ENCODE measurements at regions not wholly inside any gene's neighbourhood (a gene's known extent, or its start where the extent isn't known, plus 50 kb on each side); places are given as distances from the start of the nearest gene placed in this dataset.

DNA sequence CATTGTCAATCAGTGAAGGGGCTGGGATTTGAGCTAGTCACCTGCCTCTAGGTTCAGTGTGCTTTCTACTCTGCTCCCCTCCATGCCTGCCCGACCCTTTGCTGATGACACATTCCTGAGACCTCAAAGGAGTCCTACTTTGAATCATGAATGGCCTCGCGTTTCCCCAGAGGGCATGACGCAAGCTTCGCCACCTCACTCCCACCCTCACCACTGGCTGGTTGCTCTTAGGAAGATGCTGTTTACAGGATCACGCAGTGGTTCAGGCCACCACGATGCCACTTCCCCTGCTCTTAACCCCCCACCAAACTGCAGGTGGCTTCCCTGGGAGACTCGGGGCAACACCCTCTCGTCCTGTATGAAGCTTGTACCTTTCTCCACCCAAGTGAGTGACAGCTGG, 62.9 kb upstream of the B3GAT1 start:
- DNase-seq (no peak), ATAC-seq (no peak)
- in situ Hi-C loops (cut with MboI; ENCODE audit: low sequenced_read_pairs in 4 of 4) = no loop called here
- Histone ChIP-seq H3K27ac (no peak overlapping the region), H3K4me1 (no peaks in the 10 kb centered on the region), H3K27me3 (peaks cover 0 to 18% (median 0%) of the 10 kb centered on the region in 3 donors), H3K4me3 (no peak overlapping the region), H3K9me3 (no peaks in the 10 kb centered on the region), H3K36me3 (no peaks in the 10 kb centered on the region)
- intact Hi-C loops (cut with DNase I; ENCODE audit: low total_unique reads) = no loop called here
- no peak for TF ChIP-seq POLR2A (IDR thresholded peaks at IDR 0.05)
- TF ChIP-seq, protein P1, sequence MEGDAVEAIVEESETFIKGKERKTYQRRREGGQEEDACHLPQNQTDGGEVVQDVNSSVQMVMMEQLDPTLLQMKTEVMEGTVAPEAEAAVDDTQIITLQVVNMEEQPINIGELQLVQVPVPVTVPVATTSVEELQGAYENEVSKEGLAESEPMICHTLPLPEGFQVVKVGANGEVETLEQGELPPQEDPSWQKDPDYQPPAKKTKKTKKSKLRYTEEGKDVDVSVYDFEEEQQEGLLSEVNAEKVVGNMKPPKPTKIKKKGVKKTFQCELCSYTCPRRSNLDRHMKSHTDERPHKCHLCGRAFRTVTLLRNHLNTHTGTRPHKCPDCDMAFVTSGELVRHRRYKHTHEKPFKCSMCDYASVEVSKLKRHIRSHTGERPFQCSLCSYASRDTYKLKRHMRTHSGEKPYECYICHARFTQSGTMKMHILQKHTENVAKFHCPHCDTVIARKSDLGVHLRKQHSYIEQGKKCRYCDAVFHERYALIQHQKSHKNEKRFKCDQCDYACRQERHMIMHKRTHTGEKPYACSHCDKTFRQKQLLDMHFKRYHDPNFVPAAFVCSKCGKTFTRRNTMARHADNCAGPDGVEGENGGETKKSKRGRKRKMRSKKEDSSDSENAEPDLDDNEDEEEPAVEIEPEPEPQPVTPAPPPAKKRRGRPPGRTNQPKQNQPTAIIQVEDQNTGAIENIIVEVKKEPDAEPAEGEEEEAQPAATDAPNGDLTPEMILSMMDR (IDR thresholded peaks at IDR 0.05 in 4 of 5, conservative IDR thresholded peaks at IDR 0.05 in 1 of 5) = no peak

DNA sequence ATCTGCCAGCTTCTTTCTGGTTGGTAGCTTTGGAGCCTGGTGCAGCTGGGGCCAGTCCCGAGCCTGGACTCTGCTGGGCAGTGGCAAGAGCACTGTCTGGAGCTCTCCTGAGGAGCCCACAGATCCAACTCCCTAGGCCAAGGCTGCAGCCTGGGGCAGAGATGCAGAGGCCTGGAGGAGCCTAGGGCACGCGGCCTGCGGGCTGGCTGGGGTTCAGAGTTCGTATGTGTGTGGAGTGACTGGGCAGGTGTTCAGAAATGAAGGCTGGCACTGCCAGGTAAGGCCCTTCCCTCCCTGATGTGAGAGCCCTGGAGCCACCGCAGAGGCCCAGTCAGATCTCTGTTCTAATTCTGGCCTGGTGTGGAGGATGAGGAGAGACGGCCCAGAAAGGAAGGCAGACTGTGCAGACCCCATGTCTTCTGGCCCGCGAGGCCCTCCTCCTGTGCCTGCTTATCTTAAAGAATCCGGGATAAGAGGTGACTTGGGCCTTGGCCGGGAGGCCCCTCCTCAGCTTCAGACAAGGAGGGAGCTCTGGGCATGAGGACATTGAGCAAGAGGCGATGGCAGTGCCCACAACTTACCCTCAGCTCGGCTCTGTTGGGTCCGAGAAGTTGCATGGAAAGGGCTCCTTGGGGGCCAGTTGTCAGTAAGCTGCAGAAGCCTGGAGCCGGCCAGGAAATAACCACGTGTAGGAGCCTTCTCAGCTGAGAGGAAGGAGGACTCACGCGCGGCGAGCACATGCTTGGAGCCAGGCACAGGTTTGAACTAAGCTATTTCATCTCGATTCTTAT, 62.2 kb upstream of the B3GAT1 start:
- ATAC-seq = no peak
- in situ Hi-C loops (cut with MboI; ENCODE audit: low sequenced_read_pairs in 4 of 4) (no loop called here), intact Hi-C loops (cut with DNase I; ENCODE audit: low total_unique reads) (no loop called here)

DNA sequence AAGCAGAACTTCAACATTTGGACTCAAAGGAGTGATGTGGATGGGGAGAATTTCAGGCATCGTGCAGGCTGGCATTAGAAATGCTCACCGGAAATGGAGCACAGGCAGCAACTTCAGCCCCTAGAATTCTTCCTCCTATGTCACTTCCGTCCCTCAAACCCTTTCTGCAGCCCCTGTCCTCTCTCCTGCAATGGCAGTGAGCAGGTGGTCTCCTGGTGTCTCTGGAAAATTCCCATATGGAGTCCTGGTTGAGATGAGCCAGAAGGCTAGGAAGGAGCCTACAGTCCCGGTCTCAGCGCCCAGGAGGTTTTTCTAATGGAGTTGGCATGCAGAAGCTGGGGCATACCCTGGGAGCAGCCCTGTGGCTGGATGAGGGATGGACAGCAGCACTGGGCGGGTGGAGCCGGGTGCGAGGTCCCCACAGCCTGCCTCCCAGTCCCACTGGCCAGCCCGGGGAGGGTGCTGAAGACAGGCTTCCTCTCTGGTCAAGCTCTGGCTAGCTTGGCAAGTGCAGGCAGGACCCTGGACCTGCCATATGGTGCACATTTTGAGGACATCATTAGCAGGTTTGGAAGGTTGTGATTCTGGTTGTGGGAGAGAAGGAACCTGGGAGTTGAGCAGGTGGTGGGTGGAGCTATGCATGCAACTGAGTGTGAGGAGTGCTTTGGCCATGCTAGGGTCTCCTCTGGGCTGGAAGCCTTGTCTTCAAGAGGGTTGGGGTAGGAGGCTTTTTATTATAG, 59.8 kb upstream of the B3GAT1 start:
- intact Hi-C loops (cut with DNase I; ENCODE audit: low total_unique reads) (no loop called here), in situ Hi-C loops (cut with MboI; ENCODE audit: low sequenced_read_pairs in 4 of 4) (no loop called here)
- DNase-seq = no peak
- peaks cover 0 to 15% (median 3%) of the 10 kb centered on the region in 3 donors for H3K27me3 ChIP-seq
- no peak overlapping the region for H3K27ac ChIP-seq
- no peaks in the 10 kb centered on the region for H3K9me3 ChIP-seq
- no peak overlapping the region for H3K4me3 ChIP-seq
- ATAC-seq = no peak
- H3K36me3 ChIP-seq = no peaks in the 10 kb centered on the region
- H3K4me1 ChIP-seq = no peaks in the 10 kb centered on the region
- TF ChIP-seq POLR2A (IDR thresholded peaks at IDR 0.05) = no peak
- TF ChIP-seq, protein P1 (IDR thresholded peaks at IDR 0.05 in 4 of 5, conservative IDR thresholded peaks at IDR 0.05 in 1 of 5) = no peak

More for the DNA sequence above, 62.2 kb upstream of the B3GAT1 start:
- TF ChIP-seq, protein P1 (IDR thresholded peaks at IDR 0.05 in 4 of 5, conservative IDR thresholded peaks at IDR 0.05 in 1 of 5) = no peak
- TF ChIP-seq POLR2A (IDR thresholded peaks at IDR 0.05) = no peak
- DNase-seq = no peak
- peaks cover 0 to 17% (median 0%) of the 10 kb centered on the region in 3 donors for H3K27me3 ChIP-seq
- H3K4me3 ChIP-seq = no peak overlapping the region
- H3K36me3 ChIP-seq = no peaks in the 10 kb centered on the region
- H3K4me1 ChIP-seq = no peaks in the 10 kb centered on the region
- no peak overlapping the region for H3K27ac ChIP-seq
- no peaks in the 10 kb centered on the region for H3K9me3 ChIP-seq

DNA sequence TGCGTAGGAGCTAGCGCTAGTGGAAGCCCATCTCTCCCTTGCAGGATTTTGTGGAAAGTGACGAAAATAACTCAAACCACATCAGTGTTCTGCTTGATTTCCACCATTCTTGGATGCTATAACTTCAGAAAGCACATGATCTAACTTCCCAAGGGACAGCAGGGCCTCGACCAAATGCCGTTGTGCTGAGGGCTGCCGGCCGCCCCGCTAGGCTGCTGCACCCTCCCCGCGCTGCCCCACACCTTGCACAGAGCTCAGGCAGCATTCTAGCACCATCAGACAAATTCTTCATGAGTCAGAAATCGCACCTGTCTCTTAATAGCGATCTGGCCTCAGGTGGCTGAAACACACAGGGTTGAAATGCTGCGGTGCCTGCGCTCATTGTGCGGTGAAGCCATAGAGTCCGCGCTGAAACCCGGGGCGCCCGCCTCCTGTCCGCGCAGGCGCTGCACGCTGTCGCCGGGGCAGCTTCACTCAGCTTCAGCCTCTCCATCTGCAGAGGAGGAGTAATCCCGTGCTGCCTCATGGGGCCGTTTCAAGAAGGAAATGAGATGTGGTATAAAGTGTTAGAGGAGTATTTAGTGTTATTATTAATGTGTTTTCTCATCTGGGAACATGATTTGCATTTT, 59.2 kb upstream of the B3GAT1 start:
- ATAC-seq = no peak

More for the DNA sequence above, 59.2 kb upstream of the B3GAT1 start:
- H3K36me3 ChIP-seq = no peaks in the 10 kb centered on the region
- no peak overlapping the region for H3K27ac ChIP-seq
- no peaks in the 10 kb centered on the region for H3K9me3 ChIP-seq
- in situ Hi-C loops (cut with MboI; ENCODE audit: low sequenced_read_pairs in 4 of 4) (no loop called here), intact Hi-C loops (cut with DNase I; ENCODE audit: low total_unique reads) (no loop called here)
- H3K4me3 ChIP-seq = no peak overlapping the region
- H3K27me3 ChIP-seq = peaks cover 4 to 18% (median 5%) of the 10 kb centered on the region in 3 donors
- no peaks in the 10 kb centered on the region for H3K4me1 ChIP-seq
- TF ChIP-seq POLR2A (IDR thresholded peaks at IDR 0.05) = no peak
- TF ChIP-seq, protein P1 (IDR thresholded peaks at IDR 0.05 in 4 of 5, conservative IDR thresholded peaks at IDR 0.05 in 1 of 5) = no peak
- no peak for DNase-seq
